ENCODE measurements at regions not wholly inside any gene's neighbourhood (a gene's known extent, or its start where the extent isn't known, plus 50 kb on each side); places are given as distances from the start of the nearest gene placed in this dataset.

GRCh38 chr13:65445340-65445739 is 1784.8 kb downstream of the PCDH9 start:
- no peak overlapping the region for H3K4me3 ChIP-seq (ENCODE audit: low read depth, low read length)
- TF ChIP-seq, protein P1, sequence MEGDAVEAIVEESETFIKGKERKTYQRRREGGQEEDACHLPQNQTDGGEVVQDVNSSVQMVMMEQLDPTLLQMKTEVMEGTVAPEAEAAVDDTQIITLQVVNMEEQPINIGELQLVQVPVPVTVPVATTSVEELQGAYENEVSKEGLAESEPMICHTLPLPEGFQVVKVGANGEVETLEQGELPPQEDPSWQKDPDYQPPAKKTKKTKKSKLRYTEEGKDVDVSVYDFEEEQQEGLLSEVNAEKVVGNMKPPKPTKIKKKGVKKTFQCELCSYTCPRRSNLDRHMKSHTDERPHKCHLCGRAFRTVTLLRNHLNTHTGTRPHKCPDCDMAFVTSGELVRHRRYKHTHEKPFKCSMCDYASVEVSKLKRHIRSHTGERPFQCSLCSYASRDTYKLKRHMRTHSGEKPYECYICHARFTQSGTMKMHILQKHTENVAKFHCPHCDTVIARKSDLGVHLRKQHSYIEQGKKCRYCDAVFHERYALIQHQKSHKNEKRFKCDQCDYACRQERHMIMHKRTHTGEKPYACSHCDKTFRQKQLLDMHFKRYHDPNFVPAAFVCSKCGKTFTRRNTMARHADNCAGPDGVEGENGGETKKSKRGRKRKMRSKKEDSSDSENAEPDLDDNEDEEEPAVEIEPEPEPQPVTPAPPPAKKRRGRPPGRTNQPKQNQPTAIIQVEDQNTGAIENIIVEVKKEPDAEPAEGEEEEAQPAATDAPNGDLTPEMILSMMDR (IDR thresholded peaks at IDR 0.05; ENCODE audit: borderline replicate concordance, insufficient read depth, low read depth, low read length): no peak

DNA sequence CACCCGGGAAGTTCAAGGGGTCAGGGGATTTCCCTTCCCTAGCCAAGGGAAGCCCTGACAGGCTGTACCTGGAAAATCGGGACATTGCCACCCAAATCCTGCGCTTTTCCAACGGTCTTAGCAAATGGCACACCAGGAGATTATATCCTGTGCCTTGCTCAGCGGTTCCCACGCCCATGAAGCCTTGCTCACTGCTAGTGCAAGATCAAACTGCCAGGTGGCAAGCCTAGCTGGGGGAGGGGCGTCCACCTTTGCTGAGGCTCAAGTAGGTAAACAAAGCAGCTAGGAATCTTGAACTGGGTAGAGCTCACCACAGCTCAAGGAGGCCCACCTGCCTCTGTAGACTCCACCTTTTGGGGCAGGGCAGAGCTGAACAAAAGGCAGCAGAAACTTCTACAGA is 1794.5 kb downstream of the PCDH9 start:
- H3K4me3 ChIP-seq (ENCODE audit: low read depth, low read length): no peak overlapping the region
- TF ChIP-seq, protein P1 (IDR thresholded peaks at IDR 0.05; ENCODE audit: borderline replicate concordance, insufficient read depth, low read depth, low read length): no peak

DNA sequence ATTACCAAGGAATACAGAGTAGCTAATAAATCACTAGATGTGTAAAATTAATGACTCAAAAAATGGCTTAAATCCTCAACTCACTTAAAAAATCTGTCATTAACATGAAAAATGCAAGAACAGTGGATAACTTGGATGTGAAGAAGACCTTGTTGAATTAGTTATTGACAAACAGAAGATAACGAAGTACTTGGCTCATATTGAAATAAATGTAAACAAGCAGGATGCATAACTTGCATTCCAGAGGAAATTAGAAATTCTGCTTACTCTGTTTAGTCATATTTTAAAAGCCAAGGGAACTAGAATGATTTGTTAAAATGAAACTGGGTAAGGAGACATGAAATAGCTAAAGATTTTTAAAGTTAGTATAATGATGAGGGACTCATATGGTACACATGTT is 1812.2 kb downstream of the PCDH9 start:
- H3K4me3 ChIP-seq (ENCODE audit: low read depth, low read length): no peak overlapping the region
- TF ChIP-seq, protein P1 (IDR thresholded peaks at IDR 0.05; ENCODE audit: borderline replicate concordance, insufficient read depth, low read depth, low read length): no peak

GRCh38 chr13:65416784-65417183 is 1813.4 kb downstream of the PCDH9 start:
- no peak overlapping the region for H3K4me3 ChIP-seq (ENCODE audit: low read depth, low read length)
- TF ChIP-seq, protein P1 (IDR thresholded peaks at IDR 0.05; ENCODE audit: borderline replicate concordance, insufficient read depth, low read depth, low read length): no peak

DNA sequence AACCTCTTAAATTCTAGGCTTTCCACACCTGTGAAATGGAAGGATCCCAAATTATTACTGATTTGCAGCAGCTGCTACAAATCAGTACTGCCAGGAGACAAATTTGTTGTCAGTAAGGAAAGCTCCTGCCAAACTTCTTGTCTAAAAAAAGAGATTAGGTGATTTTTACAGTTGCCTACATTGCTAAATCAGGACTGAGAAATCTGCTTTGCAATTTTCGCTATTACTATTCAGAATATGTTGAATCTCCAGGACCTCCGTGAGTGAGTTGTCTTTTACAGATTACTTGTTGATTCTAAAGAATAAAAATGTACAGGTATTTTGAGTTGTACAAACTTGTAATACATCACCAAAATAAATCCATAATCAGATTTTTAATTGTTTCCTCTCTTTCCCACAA is 1815.9 kb downstream of the PCDH9 start:
- H3K4me3 ChIP-seq (ENCODE audit: low read depth, low read length): no peak overlapping the region
- TF ChIP-seq, protein P1 (IDR thresholded peaks at IDR 0.05; ENCODE audit: borderline replicate concordance, insufficient read depth, low read depth, low read length): no peak

- no peak overlapping the region for H3K4me3 ChIP-seq (ENCODE audit: low read depth, low read length)
- TF ChIP-seq, protein P1 (IDR thresholded peaks at IDR 0.05; ENCODE audit: borderline replicate concordance, insufficient read depth, low read depth, low read length): no peak
Observed at GRCh38 chr13:65411521-65411920, 1818.6 kb downstream of the PCDH9 start.

- H3K4me3 ChIP-seq (ENCODE audit: low read depth, low read length): no peak overlapping the region
- TF ChIP-seq, protein P1 (IDR thresholded peaks at IDR 0.05; ENCODE audit: borderline replicate concordance, insufficient read depth, low read depth, low read length): no peak
Observed at GRCh38 chr13:65410791-65411190, 1819.3 kb downstream of the PCDH9 start.
